DOHH2 (cell line): ENCODE measurements at regions not wholly inside any gene's neighbourhood (a gene's known extent, or its start where the extent isn't known, plus 50 kb on each side); places are given as distances from the start of the nearest gene placed in this dataset.
"Not testable (repeated sequence)": the region's sequence is repeated elsewhere in the genome, so short reads cannot be mapped to it uniquely, and the experiment has no call there.

Experiments used
- H3F3A ChIP-seq: fragments of 200-600 bp; sonication (generic), shearing (Covaris generic); 2 replicates; pipeline ENCODE4 v1.6.0; 2016; ENCODE audit warnings: antibody characterized with exemption, mild to moderate bottlenecking; ENCODE audit not compliant: control insufficient read depth, insufficient read depth
- H3K27ac ChIP-seq: fragments of 200-600 bp; sonication (generic); 2 replicates; pipeline ENCODE4 v1.5.1; 2014; ENCODE audit warnings: low read depth, mild to moderate bottlenecking, low read length, moderate library complexity
- H3K27me3 ChIP-seq: fragments of 200-600 bp; sonication (generic); 2 replicates; pipeline ENCODE4 v1.6.1; 2014; ENCODE audit warnings: mild to moderate bottlenecking, low read length, mixed read lengths; ENCODE audit not compliant: control insufficient read depth
- H3K36me3 ChIP-seq: fragments of 200-600 bp; sonication (generic); 2 replicates; pipeline ENCODE4 v1.6.1; 2014; ENCODE audit warnings: mild to moderate bottlenecking, low read length, moderate library complexity, mixed read lengths; ENCODE audit not compliant: control insufficient read depth
- H3K4me1 ChIP-seq: fragments of 200-600 bp; sonication (generic); 2 replicates; pipeline ENCODE4 v1.6.1; 2014; ENCODE audit warnings: mild to moderate bottlenecking, low read length, mixed read lengths; ENCODE audit not compliant: control insufficient read depth
- H3K4me2 ChIP-seq: fragments of 200-600 bp; sonication (generic); 2 replicates; pipeline ENCODE4 v1.6.0; 2014; ENCODE audit warnings: mild to moderate bottlenecking, low read length, moderate library complexity
- H3K4me3 ChIP-seq: fragments of 200-600 bp; sonication (generic); 2 replicates; pipeline ENCODE4 v1.5.1; 2014; ENCODE audit warnings: mild to moderate bottlenecking, low read length, mixed read lengths
- H3K79me2 ChIP-seq: fragments of 200-600 bp; sonication (generic); 2 replicates; pipeline ENCODE4 v1.6.1; 2014; ENCODE audit warnings: mild to moderate bottlenecking, low read length, mixed read lengths; ENCODE audit not compliant: control insufficient read depth
- H3K9me2 ChIP-seq: fragments of 200-600 bp; sonication (generic); replicated peaks from 2 replicates; pipeline ENCODE4 v1.6.1; 2014; ENCODE audit warnings: mild to moderate bottlenecking, low read length, mixed read lengths; ENCODE audit not compliant: control insufficient read depth
- H3K9me3 ChIP-seq: fragments of 200-600 bp; sonication (generic); 2 replicates; pipeline ENCODE4 v1.6.1; 2014; ENCODE audit warnings: antibody characterized with exemption, low read length, mixed read lengths; ENCODE audit not compliant: control insufficient read depth, insufficient read depth
- H4K20me1 ChIP-seq: fragments of 200-600 bp; sonication (generic); 2 replicates; pipeline ENCODE4 v1.6.0; 2014; ENCODE audit warnings: low read depth, mild to moderate bottlenecking, antibody characterized with exemption, low read length, moderate library complexity; ENCODE audit not compliant: control insufficient read depth, insufficient read depth
- EZH2phosphoT487 ChIP-seq: fragments of 200-600 bp; sonication (generic); IDR thresholded peaks from 2 replicates; pipeline ENCODE4 v1.6.1; 2017; ENCODE audit warnings: borderline replicate concordance, mild to moderate bottlenecking, antibody characterized with exemption, low read length, moderate library complexity, mixed read lengths
- TF ChIP-seq, protein P1 (sequence below): fragments of 200-600 bp; sonication (generic); IDR thresholded peaks from one replicate; pipeline ENCODE4 v1.5.1; 2014; ENCODE audit warnings: antibody characterized with exemption, mild to moderate bottlenecking, low read depth, low read length; ENCODE audit not compliant: poor library complexity, severe bottlenecking

DNA sequence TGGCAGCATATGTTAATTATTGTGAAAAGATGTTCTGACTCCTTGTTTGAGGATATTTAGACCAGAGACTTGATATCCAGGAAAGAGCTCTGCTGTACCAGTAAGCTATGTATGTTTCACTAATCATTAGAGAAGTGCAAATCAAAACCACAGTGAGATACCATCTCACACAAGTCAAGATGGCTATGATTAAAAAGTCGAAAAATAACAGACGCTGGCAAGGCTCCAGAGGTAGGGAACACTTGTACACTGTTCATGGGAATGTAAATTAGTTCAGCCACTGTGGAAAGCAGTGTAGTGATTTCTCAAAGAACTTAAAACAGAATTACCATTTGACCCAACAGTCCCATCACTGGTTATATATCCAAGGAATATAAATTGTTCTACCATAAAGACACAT is 171.6 kb downstream of the DPY19L2 start:
- no peak overlapping the region for H3K4me2 ChIP-seq
- TF ChIP-seq EZH2phosphoT487: no peak
- TF ChIP-seq, protein P1, sequence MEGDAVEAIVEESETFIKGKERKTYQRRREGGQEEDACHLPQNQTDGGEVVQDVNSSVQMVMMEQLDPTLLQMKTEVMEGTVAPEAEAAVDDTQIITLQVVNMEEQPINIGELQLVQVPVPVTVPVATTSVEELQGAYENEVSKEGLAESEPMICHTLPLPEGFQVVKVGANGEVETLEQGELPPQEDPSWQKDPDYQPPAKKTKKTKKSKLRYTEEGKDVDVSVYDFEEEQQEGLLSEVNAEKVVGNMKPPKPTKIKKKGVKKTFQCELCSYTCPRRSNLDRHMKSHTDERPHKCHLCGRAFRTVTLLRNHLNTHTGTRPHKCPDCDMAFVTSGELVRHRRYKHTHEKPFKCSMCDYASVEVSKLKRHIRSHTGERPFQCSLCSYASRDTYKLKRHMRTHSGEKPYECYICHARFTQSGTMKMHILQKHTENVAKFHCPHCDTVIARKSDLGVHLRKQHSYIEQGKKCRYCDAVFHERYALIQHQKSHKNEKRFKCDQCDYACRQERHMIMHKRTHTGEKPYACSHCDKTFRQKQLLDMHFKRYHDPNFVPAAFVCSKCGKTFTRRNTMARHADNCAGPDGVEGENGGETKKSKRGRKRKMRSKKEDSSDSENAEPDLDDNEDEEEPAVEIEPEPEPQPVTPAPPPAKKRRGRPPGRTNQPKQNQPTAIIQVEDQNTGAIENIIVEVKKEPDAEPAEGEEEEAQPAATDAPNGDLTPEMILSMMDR: no peak
- H3F3A ChIP-seq: no peaks in the 10 kb centered on the region

DNA sequence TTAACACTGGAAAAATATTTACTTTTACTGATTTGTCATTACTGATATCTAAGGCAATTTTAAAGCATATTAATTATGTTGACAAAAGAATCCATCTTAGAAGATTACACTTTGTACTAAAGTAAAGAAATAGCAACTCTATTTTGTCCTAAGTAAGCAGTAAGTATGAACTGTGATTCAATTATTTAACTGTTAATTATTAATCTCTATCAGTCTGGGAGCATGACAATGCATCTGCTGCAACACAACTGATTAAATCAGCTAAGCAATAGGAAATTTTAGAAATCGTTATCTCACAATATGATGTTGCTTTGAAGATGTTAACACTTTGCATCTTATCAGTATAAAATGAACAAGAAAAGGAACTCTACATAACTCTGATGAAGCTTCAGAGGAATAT is 172.3 kb downstream of the DPY19L2 start:
- Histone ChIP-seq H3K9me2 (no peaks in the 10 kb centered on the region), H3K36me3 (no peaks in the 10 kb centered on the region), H3K79me2 (no peaks in the 10 kb centered on the region), H3K27me3 (no peaks in the 10 kb centered on the region), H3K9me3 (no peaks in the 10 kb centered on the region; the same call in 1 of the 2 replicates), H3K4me2 (no peak overlapping the region), H3K4me1 (no peaks in the 10 kb centered on the region), H3K27ac (no peak overlapping the region), H3K4me3 (no peak overlapping the region), H3F3A (no peaks in the 10 kb centered on the region), H4K20me1 (no peaks in the 10 kb centered on the region)
- TF ChIP-seq, protein P1: no peak
- no peak for TF ChIP-seq EZH2phosphoT487

More for the DNA sequence above, 171.6 kb downstream of the DPY19L2 start:
- Histone ChIP-seq H3K9me2 (no peaks in the 10 kb centered on the region), H3K9me3 (no peaks in the 10 kb centered on the region; the same call in 1 of the 2 replicates), H3K4me3 (no peak overlapping the region), H3K27ac (no peak overlapping the region), H3K4me1 (no peaks in the 10 kb centered on the region), H3K36me3 (no peaks in the 10 kb centered on the region), H3K79me2 (no peaks in the 10 kb centered on the region), H3K27me3 (no peaks in the 10 kb centered on the region), H4K20me1 (no peaks in the 10 kb centered on the region)

DNA sequence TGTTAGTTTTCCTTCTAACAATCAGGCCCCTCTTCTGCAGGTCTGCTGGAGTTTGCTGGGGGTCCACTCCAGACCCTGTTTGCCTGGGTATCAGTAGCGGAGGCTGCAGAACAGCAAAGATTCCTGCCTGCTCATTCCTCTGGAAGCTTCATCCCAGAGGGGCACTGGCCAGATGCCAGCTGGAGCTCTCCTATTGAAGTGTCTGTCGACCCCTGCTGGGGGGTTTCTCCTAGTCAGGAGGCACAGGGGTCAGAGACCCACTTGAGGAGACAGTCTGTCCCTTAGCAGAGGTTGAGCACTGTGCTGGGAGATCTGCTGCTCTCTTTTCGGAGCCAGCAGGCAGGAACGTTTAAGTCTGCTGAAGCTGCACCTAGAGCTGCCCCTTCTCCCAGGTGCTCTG is 174.9 kb downstream of the DPY19L2 start:
- H4K20me1 ChIP-seq, H3K4me2 ChIP-seq, H3K4me3 ChIP-seq, H3K27me3 ChIP-seq, H3K27ac ChIP-seq, H3K9me2 ChIP-seq, H3F3A ChIP-seq, H3K36me3 ChIP-seq, H3K9me3 ChIP-seq, H3K4me1 ChIP-seq, H3K79me2 ChIP-seq: not testable (repeated sequence)

DNA sequence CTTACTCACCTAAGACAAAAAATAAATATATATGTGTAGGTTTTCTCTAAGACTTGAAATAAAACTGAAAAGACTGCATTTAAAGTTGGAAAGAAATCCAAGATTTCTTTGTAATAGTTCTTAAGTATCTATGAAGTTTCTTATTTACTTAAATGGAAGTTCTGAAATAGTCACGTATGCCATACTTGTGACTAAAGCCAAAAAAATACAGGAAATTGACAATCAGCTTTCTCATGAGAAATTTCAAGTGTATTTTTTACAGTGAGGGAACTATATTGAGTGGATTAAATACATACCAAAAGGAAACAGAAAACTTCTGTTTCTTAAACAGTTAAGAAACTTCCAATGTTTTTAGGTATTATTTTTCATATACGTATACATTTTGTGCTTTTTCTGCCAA is 188.1 kb downstream of the DPY19L2 start:
- Histone ChIP-seq H3K4me2 (no peak overlapping the region), H3K4me1 (no peaks in the 10 kb centered on the region), H3F3A (no peaks in the 10 kb centered on the region), H3K9me2 (no peaks in the 10 kb centered on the region), H4K20me1 (no peaks in the 10 kb centered on the region), H3K27ac (no peak overlapping the region), H3K27me3 (no peaks in the 10 kb centered on the region), H3K36me3 (no peaks in the 10 kb centered on the region), H3K9me3 (no peaks in the 10 kb centered on the region), H3K4me3 (no peak overlapping the region), H3K79me2 (no peaks in the 10 kb centered on the region)
- TF ChIP-seq, protein P1: no peak
- TF ChIP-seq EZH2phosphoT487: no peak
